H9 (cell line): ENCODE measurements at regions not wholly inside any gene's neighbourhood (a gene's known extent, or its start where the extent isn't known, plus 50 kb on each side); places are given as distances from the start of the nearest gene placed in this dataset.
"Not testable (repeated sequence)": the region's sequence is repeated elsewhere in the genome, so short reads cannot be mapped to it uniquely, and the experiment has no call there.

ENCODE experiments used
- DNase-seq: peaks from one replicate; pipeline ENCODE4 v3.0.0-alpha.2; 2017
- H2AFZ ChIP-seq: one replicate; pipeline ENCODE4 v1.6.1; 2013; ENCODE audit warnings: mild to moderate bottlenecking, low read length, control low read depth, moderate library complexity
- H2AK5ac ChIP-seq: 2 replicates; pipeline ENCODE4 v1.6.1; 2013; ENCODE audit warnings: low read length, control low read depth, mixed read lengths; ENCODE audit not compliant: insufficient read length
- H2BK120ac ChIP-seq: one replicate; pipeline ENCODE4 v1.6.1; 2013; ENCODE audit warnings: low read depth, mild to moderate bottlenecking, low read length, control low read depth, inconsistent platforms; ENCODE audit not compliant: poor library complexity, severe bottlenecking
- H2BK12ac ChIP-seq: 2 replicates; pipeline ENCODE4 v1.6.1; 2013; ENCODE audit warnings: low read length, control low read depth, mixed read lengths, low read depth; ENCODE audit not compliant: insufficient read length
- H2BK15ac ChIP-seq: 2 replicates; pipeline ENCODE4 v1.6.1; 2013; ENCODE audit warnings: low read depth, low read length, control low read depth
- H2BK20ac ChIP-seq: one replicate; pipeline ENCODE4 v1.6.1; 2013; ENCODE audit warnings: low read depth, mild to moderate bottlenecking, low read length, control low read depth, inconsistent platforms; ENCODE audit not compliant: poor library complexity, severe bottlenecking
- H2BK5ac ChIP-seq: 2 replicates; pipeline ENCODE4 v1.6.1; 2013; ENCODE audit warnings: low read length, control low read depth, mixed read lengths; ENCODE audit not compliant: insufficient read length
- H3K14ac ChIP-seq: 2 replicates; pipeline ENCODE4 v1.6.1; 2013; ENCODE audit warnings: low read length, control low read depth; ENCODE audit not compliant: insufficient read depth
- H3K18ac ChIP-seq: 2 replicates; pipeline ENCODE4 v1.6.1; 2013; ENCODE audit warnings: low read depth, mild to moderate bottlenecking, mixed read lengths, low read length, control low read depth; ENCODE audit not compliant: insufficient read length
- H3K23ac ChIP-seq: 2 replicates; pipeline ENCODE4 v1.6.1; 2013; ENCODE audit warnings: low read length, control low read depth, mixed read lengths, low read depth; ENCODE audit not compliant: insufficient read length
- H3K23me2 ChIP-seq: 2 replicates; pipeline ENCODE4 v1.6.1; 2013; ENCODE audit warnings: low read depth, mild to moderate bottlenecking, mixed read lengths, low read length, control low read depth; ENCODE audit not compliant: insufficient read length, poor library complexity, severe bottlenecking
- H3K27ac ChIP-seq: 2 replicates; pipeline ENCODE4 v1.5.1; 2013; ENCODE audit warnings: low read length, control low read depth, mixed read lengths, low read depth; ENCODE audit not compliant: insufficient read length
- H3K27me3 ChIP-seq: 2 replicates; pipeline ENCODE4 v1.6.1; 2013; ENCODE audit warnings: low read length, control low read depth, inconsistent platforms; ENCODE audit not compliant: insufficient read depth
- H3K4ac ChIP-seq: 2 replicates; pipeline ENCODE4 v1.6.1; 2013; ENCODE audit warnings: low read depth, mild to moderate bottlenecking, control low read depth, inconsistent platforms, low read length, moderate library complexity
- H3K4me1 ChIP-seq: 2 replicates; pipeline ENCODE4 v1.6.1; 2013; ENCODE audit warnings: low read length, control low read depth, inconsistent platforms; ENCODE audit not compliant: insufficient read depth
- H3K4me2 ChIP-seq: 2 replicates; pipeline ENCODE4 v1.6.1; 2013; ENCODE audit warnings: low read length, control low read depth, mixed read lengths; ENCODE audit not compliant: insufficient read length, insufficient read depth
- H3K56ac ChIP-seq: 2 replicates; pipeline ENCODE4 v1.6.1; 2013; ENCODE audit warnings: low read depth, mild to moderate bottlenecking, mixed read lengths, low read length, control low read depth; ENCODE audit not compliant: insufficient read length
- H3K79me1 ChIP-seq: 2 replicates; pipeline ENCODE4 v1.6.1; 2013; ENCODE audit warnings: low read depth, mild to moderate bottlenecking, moderate library complexity, low read length, control low read depth, inconsistent platforms; ENCODE audit not compliant: insufficient read depth, poor library complexity, severe bottlenecking
- H3K79me2 ChIP-seq: 2 replicates; pipeline ENCODE4 v1.6.1; 2013; ENCODE audit warnings: low read length, control low read depth, inconsistent platforms; ENCODE audit not compliant: insufficient read depth
- H3K9ac ChIP-seq: 2 replicates; pipeline ENCODE4 v1.6.1; 2013; ENCODE audit warnings: low read length, control low read depth, mixed read lengths; ENCODE audit not compliant: insufficient read length; ENCODE audit errors: extremely low read depth
- H3K9me3 ChIP-seq: one replicate; pipeline ENCODE4 v1.6.1; 2013; ENCODE audit warnings: low read depth, low read length, inconsistent platforms; ENCODE audit not compliant: control insufficient read depth
- H3T11ph ChIP-seq: one replicate; pipeline ENCODE4 v1.6.1; 2013; ENCODE audit warnings: mild to moderate bottlenecking, low read length, control low read depth, inconsistent platforms
- H4K20me1 ChIP-seq: one replicate; pipeline ENCODE4 v1.6.1; 2013; ENCODE audit not compliant: control insufficient read depth, insufficient read length, insufficient read depth
- H4K5ac ChIP-seq: 2 replicates; pipeline ENCODE4 v1.6.1; 2013; ENCODE audit warnings: low read depth, mild to moderate bottlenecking, mixed read lengths, low read length, control low read depth; ENCODE audit not compliant: insufficient read length
- H4K8ac ChIP-seq: replicated peaks from 2 replicates; pipeline ENCODE4 v1.6.1; 2013; ENCODE audit warnings: low read length, control low read depth, mixed read lengths, low read depth; ENCODE audit not compliant: insufficient read length
- H4K91ac ChIP-seq: 2 replicates; pipeline ENCODE4 v1.6.1; 2013; ENCODE audit warnings: low read depth, mild to moderate bottlenecking, moderate library complexity, mixed read lengths, low read length, control low read depth; ENCODE audit not compliant: insufficient read length
- H3K27ac Mint-ChIP-seq, 3 experiments: 2 replicates in 2 of 3; 3 replicates in 1 of 3; pipeline ENCODE4 v1.8.0; 2020 to 2021; ENCODE audit warnings: mixed read lengths in 3 of 3, mild to moderate bottlenecking in 1 of 3, moderate library complexity in 1 of 3
- H3K27me3 Mint-ChIP-seq: 2 replicates; pipeline ENCODE4 v1.8.0; 2021; ENCODE audit warnings: low read depth, mild to moderate bottlenecking, moderate library complexity, mixed read lengths
- H3K36me3 Mint-ChIP-seq, 3 experiments: 2 replicates in 2 of 3; 3 replicates in 1 of 3; pipeline ENCODE4 v1.8.0; 2020 to 2021; ENCODE audit warnings: low read depth in 3 of 3, mixed read lengths in 3 of 3; ENCODE audit not compliant: insufficient read depth in 1 of 3
- H3K4me1 Mint-ChIP-seq, 2 experiments: 2 replicates each; pipeline ENCODE4 v1.8.0; 2020; ENCODE audit warnings: mixed read lengths in 2 of 2
- H3K4me3 Mint-ChIP-seq, 2 experiments: 2 replicates in 1 of 2; 3 replicates in 1 of 2; pipeline ENCODE4 v1.8.0; 2020 to 2021; ENCODE audit warnings: mild to moderate bottlenecking in 2 of 2, mixed read lengths in 2 of 2, moderate library complexity in 1 of 2
- H3K9me3 Mint-ChIP-seq, 2 experiments: 2 replicates in 1 of 2; 3 replicates in 1 of 2; pipeline ENCODE4 v1.8.0; 2020; ENCODE audit warnings: mild to moderate bottlenecking in 2 of 2, mixed read lengths in 2 of 2, moderate library complexity in 1 of 2
- CTCF ChIP-seq: fragments of 200-600 bp; sonication (generic); conservative IDR thresholded peaks from 3 replicates; pipeline ENCODE4 v1.8.0; 2021; ENCODE audit warnings: antibody characterized with exemption, mild to moderate bottlenecking
- WGBS: extraction: QIAGEN DNeasy Blood & Tissue Kit; methylation state at CpG from one replicate; pipeline ENCODE4 v1.1.7; 2013; ENCODE audit warnings: missing lambda C conversion rate, low lambda C conversion rate, mixed read lengths; ENCODE audit not compliant: insufficient read length; ENCODE audit errors: extremely low coverage; 5-methylcytosine and 5-hydroxymethylcytosine counted together

- Histone ChIP-seq H2BK12ac (no peak overlapping the region), H2BK20ac (no peak overlapping the region), H4K20me1 (no peaks in the 10 kb centered on the region), H4K8ac (no peak overlapping the region), H3K9ac (no peak overlapping the region), H3K79me2 (no peaks in the 10 kb centered on the region), H2BK5ac (no peak overlapping the region), H2AK5ac (no peak overlapping the region), H3K27me3 (no peaks in the 10 kb centered on the region), H3T11ph (no peak overlapping the region), H4K5ac (no peak overlapping the region), H3K4ac (no peak overlapping the region), H2AFZ (no peak overlapping the region), H3K14ac (no peak overlapping the region), H2BK120ac (no peak overlapping the region), H3K23me2 (no peaks in the 10 kb centered on the region), H3K23ac (no peak overlapping the region), H3K4me2 (no peak overlapping the region), H3K56ac (no peak overlapping the region), H2BK15ac (no peak overlapping the region), H3K79me1 (no peaks in the 10 kb centered on the region), H3K9me3 (no peaks in the 10 kb centered on the region), H4K91ac (no peak overlapping the region), H3K18ac (no peak overlapping the region), H3K4me1 (peaks cover 2% of the 10 kb centered on the region; the same call in 1 of the 2 replicates), H3K27ac (no peak overlapping the region)
- no peak overlapping the region; a peak in 1 of 7 replicates for H3K27ac Mint-ChIP-seq
- no CpG with 5 or more reads among the region's 3 CpGs for WGBS
- TF ChIP-seq CTCF = no peak
- peaks cover 6% of the 10 kb centered on the region for H3K27me3 Mint-ChIP-seq
- peaks cover 6 to 13% (median 9%) of the 10 kb centered on the region in 3 experiments for H3K36me3 Mint-ChIP-seq
- H3K9me3 Mint-ChIP-seq = peaks cover 17 to 18% of the 10 kb centered on the region in 2 experiments
- no peak overlapping the region for H3K4me3 Mint-ChIP-seq
- H3K4me1 Mint-ChIP-seq = peaks cover 29 to 34% of the 10 kb centered on the region in 2 experiments
- no peak for DNase-seq
These were observed 564.4 kb downstream of the MATN1 start for GRCh38 chr1:30159015-30159414.

- H3K9ac ChIP-seq, H3K18ac ChIP-seq, H2BK5ac ChIP-seq, H3K23ac ChIP-seq, H3K14ac ChIP-seq, H2AK5ac ChIP-seq, H4K8ac ChIP-seq, H3K27me3 Mint-ChIP-seq, H3K27ac ChIP-seq, H3K4me1 ChIP-seq, H3K79me1 ChIP-seq, H2BK15ac ChIP-seq, H3K27ac Mint-ChIP-seq, H2BK20ac ChIP-seq, DNase-seq, H4K91ac ChIP-seq, H3T11ph ChIP-seq, H2BK12ac ChIP-seq, H3K79me2 ChIP-seq, H3K4me3 Mint-ChIP-seq, H3K27me3 ChIP-seq, H3K4me2 ChIP-seq, H4K5ac ChIP-seq, H3K23me2 ChIP-seq, H2AFZ ChIP-seq, H3K56ac ChIP-seq, H2BK120ac ChIP-seq, H4K20me1 ChIP-seq, H3K4ac ChIP-seq: not testable (repeated sequence)
- Mint-ChIP-seq H3K9me3 (peaks cover 35 to 37% of the 10 kb centered on the region in 2 experiments), H3K4me1 (peaks cover 29 to 34% of the 10 kb centered on the region in 2 experiments), H3K36me3 (peaks cover 13 to 30% (median 25%) of the 10 kb centered on the region in 3 experiments)
- peaks cover 11% of the 10 kb centered on the region for H3K9me3 ChIP-seq
- no CpG with 5 or more reads among the region's 2 CpGs for WGBS
These were observed 567.7 kb downstream of the MATN1 start for GRCh38 chr1:30155698-30156097.
